ENCODE measurements at regions not wholly inside any gene's neighbourhood (a gene's known extent, or its start where the extent isn't known, plus 50 kb on each side); places are given as distances from the start of the nearest gene placed in this dataset.

GRCh38 chr15:92821491-92822116 lies 78.5 kb upstream of the CHD2 start:
- Histone ChIP-seq H2BK120ac (replicated peaks; ENCODE audit: low read depth, low read length) (peak overlapping the region; percentile 50), H3K4me2 (ENCODE audit: insufficient read depth in 1 of 2, low read depth in 2 of 2, low read length in 2 of 2) (peak overlapping the region; percentile 49 to 74), H4K8ac (ENCODE audit: extremely low read depth, insufficient read depth, low read length) (no peak overlapping the region), H4K91ac (replicated peaks; ENCODE audit: insufficient read length, low read length) (peak overlapping the region; percentile 68), H3K4ac (replicated peaks; ENCODE audit: insufficient read length, low read depth, low read length) (no peak overlapping the region), H3K18ac (ENCODE audit: extremely low read depth, low read length) (no peak overlapping the region), H2AK5ac (ENCODE audit: low read depth, low read length) (no peak overlapping the region), H3K79me2 (ENCODE audit: control insufficient read depth in 1 of 2, insufficient read depth in 2 of 2, low read length in 2 of 2) (no peaks in the 10 kb centered on the region), H4K20me1 (replicated peaks in 1 of 2; ENCODE audit: control insufficient read depth in 1 of 2, insufficient read depth in 2 of 2, low read length in 2 of 2) (no peaks in the 10 kb centered on the region), H3K23me2 (ENCODE audit: low read depth, low read length) (peaks cover 3% of the 10 kb centered on the region; the same call in 1 of the 2 replicates), H3K79me1 (ENCODE audit: low read depth, low read length) (no peaks in the 10 kb centered on the region), H3K9ac (replicated peaks in 1 of 4; ENCODE audit: extremely low read depth in 1 of 4, low read depth in 3 of 4, low read length in 3 of 4) (no peak overlapping the region), H2BK12ac (ENCODE audit: low read depth, low read length) (no peak overlapping the region), H2BK5ac (ENCODE audit: low read depth, low read length) (no peak overlapping the region), H3K36me3 (ENCODE audit: control insufficient read depth in 2 of 4, insufficient read depth in 4 of 4, low read length in 3 of 4) (no peaks in the 10 kb centered on the region), H3K56ac (replicated peaks; ENCODE audit: insufficient read length, low read depth, low read length) (no peak overlapping the region), H2BK15ac (ENCODE audit: low read length) (no peak overlapping the region), H3K9me3 (ENCODE audit: insufficient read depth in 2 of 2, low read depth in 1 of 2, low read length in 1 of 2) (no peaks in the 10 kb centered on the region), H3K27me3 (replicated peaks in 1 of 4; ENCODE audit: control insufficient read depth in 3 of 4, extremely low read depth in 1 of 4, insufficient read depth in 3 of 4, low read length in 3 of 4) (peaks cover 0 to 2% (median 0%) of the 10 kb centered on the region in 4 experiments; a peak in 1 of 7 replicates), H2BK20ac (ENCODE audit: low read length) (no peak overlapping the region), H3K23ac (ENCODE audit: insufficient read length) (no peak overlapping the region), H3K4me3 (ENCODE audit: extremely low read depth in 1 of 4, insufficient read depth in 2 of 4, low read depth in 3 of 4, low read length in 4 of 4) (0 out of 8 replicates have a peak overlapping the region, but pooled peaks of 2 of the 4 experiments have one; percentile 3 to 19), H2AFZ (ENCODE audit: low read length) (no peak overlapping the region), H3K27ac (ENCODE audit: low read depth, low read length) (no peak overlapping the region), H3K14ac (ENCODE audit: insufficient read length) (no peak overlapping the region), H4K5ac (ENCODE audit: insufficient read length, low read depth, low read length) (no peak overlapping the region), H3K4me1 (replicated peaks in 1 of 4; ENCODE audit: control insufficient read depth in 3 of 4, insufficient read depth in 4 of 4, low read length in 3 of 4) (peaks cover 15 to 44% (median 39%) of the 10 kb centered on the region in 4 experiments; a peak in 6 of 7 replicates)
- FAIRE-seq: no peak
- ChIA-PET CTCF (ENCODE audit: partially characterized antibody) (interaction anchor here (1.0 to 3.0 kb wide), 6 partner anchors 9 to 79 kb away, joined by 3 to 16 read pairs (median 8); partner anchors contain the start of gene CHD2), POLR2A (ENCODE audit: partially characterized antibody) (interaction anchor here (0.7 to 5.8 kb wide), 9 partner anchors 10 to 79 kb away, joined by 3 to 82 read pairs (median 6); partner anchors contain the start of gene CHD2)
- no peak for DNase-seq (ENCODE audit: low read depth in 1 of 2, low spot score in 2 of 2)
- WGBS, 2 experiments (ENCODE audit: extremely low coverage in 1 of 2, insufficient coverage in 1 of 2, insufficient read length in 1 of 2, insufficient replicate concordance in 2 of 2, low coverage in 1 of 2, low lambda C conversion rate in 2 of 2, missing lambda C conversion rate in 1 of 2): 65% methylated on average over 5 of the region's 5 CpGs; no CpG with 5 or more reads in 1 of the 2 experiments
- TF ChIP-seq YY1 (IDR thresholded peaks at IDR 0.05; ENCODE audit: low read depth, low read length) (0 out of 2 replicates have a peak, but pooled peaks have one; percentile 10), KDM1A (IDR thresholded peaks at IDR 0.05; ENCODE audit: borderline replicate concordance, low read length) (0 out of 2 replicates have a peak, but pooled peaks have one; percentile 52), JUND (IDR thresholded peaks at IDR 0.05; ENCODE audit: low read length) (no peak), SIN3A (conservative IDR thresholded peaks at IDR 0.05 in 1 of 2, IDR thresholded peaks at IDR 0.05 in 1 of 2; ENCODE audit: low read depth in 1 of 2, low read length in 2 of 2) (no peak), BRCA1 (IDR thresholded peaks at IDR 0.05; ENCODE audit: low read depth, low read length) (no peak), TCF12 (IDR thresholded peaks at IDR 0.05; ENCODE audit: low read depth, low read length) (no peak), JUN (IDR thresholded peaks at IDR 0.05; ENCODE audit: low read depth, low read length) (no peak), SAP30 (IDR thresholded peaks at IDR 0.05; ENCODE audit: insufficient read depth, insufficient replicate concordance, low read length) (no peak), MAFK (IDR thresholded peaks at IDR 0.05; ENCODE audit: low read depth, low read length) (no peak), USF2 (IDR thresholded peaks at IDR 0.05; ENCODE audit: low read length) (no peak), SP4 (IDR thresholded peaks at IDR 0.05; ENCODE audit: low read length) (no peak), GTF2F1 (IDR thresholded peaks at IDR 0.05; ENCODE audit: borderline replicate concordance, low read depth, low read length) (no peak)
